A549 (cell line): ENCODE measurements at regions not wholly inside any gene's neighbourhood (a gene's known extent, or its start where the extent isn't known, plus 50 kb on each side); places are given as distances from the start of the nearest gene placed in this dataset.

ENCODE experiments used
- ATAC-seq, 2 experiments: fragments of 200-7000 bp in 1 of 2; fragments of >200 bp in 1 of 2; cut with Nextera tagmentation in 1 of 2; cut with Tn5 transposase in 1 of 2; 3 replicates each; pipeline versions ENCODE4 v1.8.0 to v1.9.1; 2018 to 2020; ENCODE audit warnings: mild to moderate bottlenecking in 1 of 2, moderate library complexity in 1 of 2
- CTCF ChIA-PET: fragments of 300-600 bp; sonication (Branson Sonifier 250); formaldehyde crosslinking; extraction: SDS; loops from one replicate; lab custom pipeline; 2021; ENCODE audit warnings: antibody characterized with exemption, inconsistent platforms; lab: Yijun Ruan, JAX
- POLR2A ChIA-PET: fragments of 350-600 bp; formaldehyde crosslinking; extraction: SDS; loops from one replicate; lab custom pipeline; 2021; ENCODE audit warnings: antibody characterized with exemption, inconsistent platforms; lab: Yijun Ruan, JAX
- DNase-seq, 2 experiments: peaks; one replicate each; pipeline versions ENCODE4 v3.0.0 to v3.0.0-alpha.2; 2011 to 2016; ENCODE audit warnings: low read depth in 1 of 2, low spot score in 1 of 2
- FAIRE-seq: peaks from 2 replicates; lab custom pipeline; 2011; peaks lifted over from hg19 to GRCh38; lab: Jason Lieb, UNC
- H3K27ac ChIP-seq, 2 experiments: fragments of >200 bp; sonication (Bioruptor Twin); formaldehyde crosslinking; 3 replicates each; pipeline ENCODE4 v1.5.1; 2016 to 2017
- H3K4me1 ChIP-seq: fragments of >200 bp; sonication (Bioruptor Twin); formaldehyde crosslinking; 3 replicates; pipeline ENCODE4 v1.6.1; 2016
- H3K4me2 ChIP-seq: fragments of >200 bp; sonication (Bioruptor Twin); formaldehyde crosslinking; 3 replicates; pipeline ENCODE4 v1.6.1; 2016
- H3K4me3 ChIP-seq: fragments of >200 bp; sonication (Bioruptor Twin); formaldehyde crosslinking; 3 replicates; pipeline ENCODE4 v1.5.1; 2016
- H3K9me3 ChIP-seq: fragments of >200 bp; sonication (Bioruptor Twin); formaldehyde crosslinking; 3 replicates; pipeline ENCODE4 v1.6.1; 2016
- CEBPB ChIP-seq, 2 experiments: fragments of >200 bp in 1 of 2; sonication (Bioruptor Twin) in 1 of 2; formaldehyde crosslinking in 1 of 2; IDR thresholded peaks; 2 replicates each; pipeline ENCODE4 v1.6.1; 2012 to 2016
- CTCF ChIP-seq: fragments of >200 bp; sonication (Bioruptor Twin); formaldehyde crosslinking; IDR thresholded peaks from 3 replicates; pipeline ENCODE4 v1.5.1; 2016
- E2F6 ChIP-seq: IDR thresholded peaks from 2 replicates; pipeline ENCODE4 v1.6.1; 2012; ENCODE audit warnings: low read depth, borderline replicate concordance
- EHF ChIP-seq: fragments of 250-450 bp; sonication (Bioruptor Pico); IDR thresholded peaks from 2 replicates; pipeline ENCODE4 v1.5.0; 2020; ENCODE audit warnings: mild to moderate bottlenecking
- EHMT2 ChIP-seq: fragments of 200-600 bp; sonication (generic); IDR thresholded peaks from 2 replicates; pipeline ENCODE4 v1.6.1; 2016; ENCODE audit warnings: antibody characterized with exemption, low read depth, mild to moderate bottlenecking, moderate library complexity
- HOXA7 ChIP-seq: fragments of 250-450 bp; sonication (Bioruptor Pico); IDR thresholded peaks from 2 replicates; pipeline ENCODE4 v1.5.0; 2020; ENCODE audit warnings: mild to moderate bottlenecking, moderate library complexity
- JUN ChIP-seq, 2 experiments: fragments of >200 bp; sonication (Bioruptor Twin); formaldehyde crosslinking; IDR thresholded peaks; 2 replicates in 1 of 2; 3 replicates in 1 of 2; pipeline ENCODE4 v1.6.1; 2016 to 2017
- JUNB ChIP-seq: fragments of >200 bp; sonication (Bioruptor Twin); formaldehyde crosslinking; IDR thresholded peaks from 2 replicates; pipeline ENCODE4 v1.6.1; 2016
- NPAS2 ChIP-seq: fragments of 250-450 bp; sonication (Bioruptor Pico); IDR thresholded peaks from 2 replicates; pipeline ENCODE4 v1.8.0; 2022; ENCODE audit warnings: mild to moderate bottlenecking, moderate library complexity, borderline replicate concordance
- PBX3 ChIP-seq: IDR thresholded peaks from 2 replicates; pipeline ENCODE4 v1.6.1; 2012
- RAD21 ChIP-seq, 2 experiments: fragments of >200 bp in 1 of 2; sonication (Bioruptor Twin) in 1 of 2; formaldehyde crosslinking in 1 of 2; IDR thresholded peaks in 1 of 2; conservative IDR thresholded peaks in 1 of 2; 2 replicates in 1 of 2; 3 replicates in 1 of 2; pipeline ENCODE4 v1.6.1; 2012 to 2018; ENCODE audit warnings: inconsistent platforms in 1 of 2
- RARB ChIP-seq: fragments of 250-450 bp; sonication (Bioruptor Pico); IDR thresholded peaks from 2 replicates; pipeline ENCODE4 v1.8.0; 2021; ENCODE audit warnings: mild to moderate bottlenecking, moderate library complexity
- RCOR1 ChIP-seq: fragments of 150-350 bp; IDR thresholded peaks from 2 replicates; pipeline ENCODE4 v1.6.1; 2014; ENCODE audit warnings: antibody characterized with exemption, low read length, low read depth
- WGBS: methylation state at CpG from one replicate; pipeline ENCODE4 v1.1.6; 2017; ENCODE audit errors: missing lambda C conversion rate; 5-methylcytosine and 5-hydroxymethylcytosine counted together
- TF ChIP-seq, protein P1 (sequence below): fragments of 200-600 bp; sonication (generic); IDR thresholded peaks from 2 replicates; pipeline ENCODE4 v1.6.1; 2016; ENCODE audit warnings: antibody characterized with exemption, mild to moderate bottlenecking, moderate library complexity
- TF ChIP-seq, protein P2 (sequence below): fragments of 450-650 bp; IDR thresholded peaks from 2 replicates; pipeline ENCODE4 v1.6.1; 2014; ENCODE audit warnings: antibody characterized with exemption

DNA sequence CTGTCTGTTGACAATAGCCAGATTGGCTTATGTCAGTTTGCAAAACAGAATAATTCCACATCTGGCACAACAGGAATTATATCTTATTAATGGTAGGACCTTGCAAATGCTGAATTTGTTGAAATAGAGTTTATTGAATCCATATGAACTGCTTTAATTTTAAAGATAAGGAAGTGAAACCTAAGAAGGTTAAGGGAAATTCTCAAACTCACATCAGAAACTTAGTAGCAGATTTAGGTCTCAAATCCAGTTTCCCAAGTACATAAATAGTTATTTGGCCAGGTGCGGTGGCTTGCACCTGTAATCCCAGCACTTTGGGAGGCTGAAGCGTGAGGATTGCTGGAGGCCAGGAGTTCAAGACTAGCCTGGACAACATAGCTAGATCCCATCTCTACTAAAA lies 117.1 kb downstream of the HNRNPD start:
- TF ChIP-seq EHF (CRISPR knock-in tag) (no peak), RCOR1 (no peak), E2F6 (no peak), JUN (IDR thresholded peaks at IDR 0.05) (no peak), PBX3 (no peak), RAD21 (conservative IDR thresholded peaks at IDR 0.05 in 1 of 2, IDR thresholded peaks at IDR 0.05 in 1 of 2) (no peak), NPAS2 (CRISPR knock-in tag) (no peak), RARB (CRISPR knock-in tag) (no peak), JUNB (no peak), HOXA7 (CRISPR knock-in tag) (no peak), EHMT2 (no peak)
- TF ChIP-seq, protein P1, sequence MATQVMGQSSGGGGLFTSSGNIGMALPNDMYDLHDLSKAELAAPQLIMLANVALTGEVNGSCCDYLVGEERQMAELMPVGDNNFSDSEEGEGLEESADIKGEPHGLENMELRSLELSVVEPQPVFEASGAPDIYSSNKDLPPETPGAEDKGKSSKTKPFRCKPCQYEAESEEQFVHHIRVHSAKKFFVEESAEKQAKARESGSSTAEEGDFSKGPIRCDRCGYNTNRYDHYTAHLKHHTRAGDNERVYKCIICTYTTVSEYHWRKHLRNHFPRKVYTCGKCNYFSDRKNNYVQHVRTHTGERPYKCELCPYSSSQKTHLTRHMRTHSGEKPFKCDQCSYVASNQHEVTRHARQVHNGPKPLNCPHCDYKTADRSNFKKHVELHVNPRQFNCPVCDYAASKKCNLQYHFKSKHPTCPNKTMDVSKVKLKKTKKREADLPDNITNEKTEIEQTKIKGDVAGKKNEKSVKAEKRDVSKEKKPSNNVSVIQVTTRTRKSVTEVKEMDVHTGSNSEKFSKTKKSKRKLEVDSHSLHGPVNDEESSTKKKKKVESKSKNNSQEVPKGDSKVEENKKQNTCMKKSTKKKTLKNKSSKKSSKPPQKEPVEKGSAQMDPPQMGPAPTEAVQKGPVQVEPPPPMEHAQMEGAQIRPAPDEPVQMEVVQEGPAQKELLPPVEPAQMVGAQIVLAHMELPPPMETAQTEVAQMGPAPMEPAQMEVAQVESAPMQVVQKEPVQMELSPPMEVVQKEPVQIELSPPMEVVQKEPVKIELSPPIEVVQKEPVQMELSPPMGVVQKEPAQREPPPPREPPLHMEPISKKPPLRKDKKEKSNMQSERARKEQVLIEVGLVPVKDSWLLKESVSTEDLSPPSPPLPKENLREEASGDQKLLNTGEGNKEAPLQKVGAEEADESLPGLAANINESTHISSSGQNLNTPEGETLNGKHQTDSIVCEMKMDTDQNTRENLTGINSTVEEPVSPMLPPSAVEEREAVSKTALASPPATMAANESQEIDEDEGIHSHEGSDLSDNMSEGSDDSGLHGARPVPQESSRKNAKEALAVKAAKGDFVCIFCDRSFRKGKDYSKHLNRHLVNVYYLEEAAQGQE = no peak
- CTCF ChIA-PET = interaction anchor here (2.9 kb wide), 1 partner anchor 12 kb away, joined by 11 read pairs; no protein-coding TSS in a partner anchor
- Histone ChIP-seq H3K4me1 (no peaks in the 10 kb centered on the region), H3K4me3 (no peak overlapping the region), H3K9me3 (no peaks in the 10 kb centered on the region), H3K4me2 (no peak overlapping the region), H3K27ac (no peak overlapping the region)
- POLR2A ChIA-PET = no interaction called here
- FAIRE-seq = no peak
- WGBS = 50% methylated on average over 2 of the region's 2 CpGs
- no peak for DNase-seq
- no peak for ATAC-seq

GRCh38 chr4:82255657-82256056 lies 118.1 kb downstream of the HNRNPD start:
- H3K4me3 ChIP-seq = no peak overlapping the region
- POLR2A ChIA-PET = no interaction called here
- FAIRE-seq = no peak
- CTCF ChIA-PET = interaction anchor here (0.6 to 2.9 kb wide), 3 partner anchors 12 to 907 kb away, joined by 3 to 11 read pairs (median 3); no protein-coding TSS in a partner anchor
- H3K9me3 ChIP-seq = no peaks in the 10 kb centered on the region
- H3K4me2 ChIP-seq = no peak overlapping the region
- TF ChIP-seq CEBPB (IDR thresholded peaks at IDR 0.05) = no peak
- no peak for DNase-seq
- ATAC-seq = no peak
- WGBS = 13% methylated on average over 1 of the region's 1 CpG
- no peaks in the 10 kb centered on the region for H3K4me1 ChIP-seq
- no peak overlapping the region for H3K27ac ChIP-seq

DNA sequence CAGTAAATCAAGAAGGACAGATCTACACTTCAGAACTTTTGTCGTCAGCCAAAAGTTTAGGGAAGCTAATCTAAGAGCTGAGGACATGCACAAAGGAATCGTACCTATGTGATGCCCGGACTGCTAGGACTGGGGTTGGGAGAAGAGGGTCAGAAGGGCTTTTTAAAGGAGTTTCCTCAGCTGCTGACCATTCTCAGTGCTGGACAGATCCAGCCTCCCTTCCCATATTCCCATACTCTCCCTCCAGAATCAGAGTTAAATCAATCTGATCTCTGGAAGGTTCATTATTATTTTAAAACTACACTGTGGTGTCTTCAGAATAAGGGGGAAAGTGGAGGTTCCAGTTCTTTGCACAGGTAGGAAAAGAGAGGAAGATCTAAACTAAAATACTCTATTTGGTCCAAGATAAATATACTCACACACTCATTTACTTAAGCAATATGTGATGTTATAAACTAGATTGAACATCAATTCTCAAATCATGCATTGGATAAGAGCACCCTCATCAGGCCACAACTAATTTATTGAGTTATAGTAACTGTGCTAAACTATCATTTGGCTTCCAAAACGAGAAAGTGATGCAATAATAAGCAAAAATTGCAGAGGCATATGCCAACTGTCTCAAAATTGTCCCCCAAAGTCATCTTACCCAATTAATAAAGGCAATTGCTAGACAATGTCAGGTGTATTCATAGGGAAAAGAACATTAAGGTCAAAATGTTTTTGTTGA lies 124.7 kb downstream of the HNRNPD start:
- ATAC-seq (no peak; a peak in 1 of 6 replicates), FAIRE-seq (no peak), DNase-seq (no peak)
- ChIA-PET CTCF (no interaction called here), POLR2A (no interaction called here)
- H3K4me2 ChIP-seq = no peak overlapping the region
- H3K27ac ChIP-seq = no peak overlapping the region
- H3K9me3 ChIP-seq = no peaks in the 10 kb centered on the region
- TF ChIP-seq, protein P2, sequence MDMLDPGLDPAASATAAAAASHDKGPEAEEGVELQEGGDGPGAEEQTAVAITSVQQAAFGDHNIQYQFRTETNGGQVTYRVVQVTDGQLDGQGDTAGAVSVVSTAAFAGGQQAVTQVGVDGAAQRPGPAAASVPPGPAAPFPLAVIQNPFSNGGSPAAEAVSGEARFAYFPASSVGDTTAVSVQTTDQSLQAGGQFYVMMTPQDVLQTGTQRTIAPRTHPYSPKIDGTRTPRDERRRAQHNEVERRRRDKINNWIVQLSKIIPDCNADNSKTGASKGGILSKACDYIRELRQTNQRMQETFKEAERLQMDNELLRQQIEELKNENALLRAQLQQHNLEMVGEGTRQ = no peak
- TF ChIP-seq CTCF = no peak
- H3K4me3 ChIP-seq = no peak overlapping the region
- 1% methylated on average over 4 of the region's 4 CpGs for WGBS
- H3K4me1 ChIP-seq = no peaks in the 10 kb centered on the region
